HCT116 (cell line): ENCODE measurements at regions not wholly inside any gene's neighbourhood (a gene's known extent, or its start where the extent isn't known, plus 50 kb on each side); places are given as distances from the start of the nearest gene placed in this dataset.

ENCODE experiments used
- ATAC-seq: fragments of 200-7000 bp; cut with Tn5 transposase; 2 replicates; pipeline ENCODE4 v1.9.1; 2020; ENCODE audit warnings: mild to moderate bottlenecking, moderate library complexity
- BruUV-seq: library from RNA; stranded (reverse); fragments of 400-500 nt; replicated peaks from 2 replicates; lab custom pipeline; 2021; lab: Mats Ljungman, UMichigan
- CTCF ChIA-PET: fragments of 300-600 bp; sonication (Branson Sonifier 250); formaldehyde crosslinking; loops from one replicate; lab custom pipeline; 2021; ENCODE audit warnings: antibody characterized with exemption; lab: Charles Lee
- POLR2A ChIA-PET: fragments of 300-600, 350-600 bp; sonication (Branson Sonifier 250); formaldehyde crosslinking; loops from one replicate; lab custom pipeline; 2021; ENCODE audit warnings: antibody characterized with exemption; lab: Charles Lee
- RAD21 ChIA-PET, 2 experiments: fragments of 300-600 bp; sonication (Branson Sonifier 250); formaldehyde crosslinking; loops; one replicate each; lab custom pipeline; 2023; ENCODE audit warnings: low total read pairs in 2 of 2; ENCODE audit not compliant: uncharacterized antibody in 2 of 2, unreplicated experiment in 2 of 2, low non-redundant PET in 1 of 2; lab: Charles Lee
- DNase-seq: peaks from one replicate; pipeline ENCODE4 v3.0.0-alpha.2; 2010; ENCODE audit warnings: low read depth, low spot score
- H2AFZ ChIP-seq: fragments of 200-600 bp; shearing (Covaris generic), sonication (generic); 2 replicates; pipeline ENCODE4 v1.6.1; 2017; ENCODE audit warnings: low read depth, mixed run types, mixed read lengths, antibody characterized with exemption, low read length; ENCODE audit not compliant: poor library complexity, severe bottlenecking
- H3K27ac ChIP-seq: 2 replicates; pipeline ENCODE4 v1.5.1; 2012; ENCODE audit warnings: low read depth, low read length
- H3K27me3 ChIP-seq: fragments of 200-600 bp; sonication (generic); 2 replicates; pipeline ENCODE4 v1.6.1; 2016; ENCODE audit warnings: mixed run types, low read length, mixed read lengths; ENCODE audit not compliant: insufficient read depth
- H3K36me3 ChIP-seq, 2 experiments: fragments of 200-500 bp in 1 of 2; fragments of 200-600 bp in 1 of 2; sonication (Bioruptor generic) in 1 of 2; sonication (generic) in 1 of 2; 2 replicates each; pipeline versions ENCODE4 v1.5.1 to v1.6.1; 2014 to 2016; ENCODE audit warnings: low read length in 2 of 2, inconsistent platforms in 1 of 2, mixed read lengths in 1 of 2, mixed run types in 1 of 2; ENCODE audit not compliant: insufficient read depth in 2 of 2, control insufficient read depth in 1 of 2
- H3K4me1 ChIP-seq, 2 experiments: fragments of 200-600 bp in 1 of 2; sonication (generic) in 1 of 2; 2 replicates each; pipeline versions ENCODE4 v1.5.1 to v1.6.1; 2012 to 2017; ENCODE audit warnings: low read length in 2 of 2, inconsistent platforms in 1 of 2, mild to moderate bottlenecking in 1 of 2, mixed read lengths in 1 of 2, mixed run types in 1 of 2, moderate library complexity in 1 of 2; ENCODE audit not compliant: insufficient read depth in 2 of 2, control insufficient read depth in 1 of 2
- H3K4me2 ChIP-seq: fragments of 200-600 bp; sonication (generic); 2 replicates; pipeline ENCODE4 v1.6.1; 2017; ENCODE audit warnings: mixed run types, low read length, mixed read lengths
- H3K4me3 ChIP-seq, 2 experiments: fragments of 200-600 bp in 1 of 2; sonication (generic) in 1 of 2; replicated peaks in 1 of 2; 2 replicates each; pipeline ENCODE4 v1.5.1; 2011 to 2016; ENCODE audit warnings: low read length in 2 of 2, control low read depth in 1 of 2, low read depth in 1 of 2, mild to moderate bottlenecking in 1 of 2, mixed read lengths in 1 of 2, mixed run types in 1 of 2
- H3K79me2 ChIP-seq: fragments of 200-600 bp; sonication (generic); 2 replicates; pipeline ENCODE4 v1.6.1; 2017; ENCODE audit warnings: mild to moderate bottlenecking, mixed run types, low read length, moderate library complexity, mixed read lengths; ENCODE audit not compliant: insufficient read depth
- H3K9ac ChIP-seq: fragments of 200-600 bp; sonication (generic); 2 replicates; pipeline ENCODE4 v1.6.1; 2016; ENCODE audit warnings: low read length, mixed read lengths
- H3K9me2 ChIP-seq: fragments of 200-600 bp; sonication (generic), shearing (Covaris generic); 2 replicates; pipeline ENCODE4 v1.6.1; 2017; ENCODE audit warnings: mixed run types, mild to moderate bottlenecking, moderate library complexity; ENCODE audit not compliant: insufficient read depth
- H3K9me3 ChIP-seq, 2 experiments: fragments of 200-500 bp in 1 of 2; fragments of 200-600 bp in 1 of 2; sonication (Bioruptor generic) in 1 of 2; sonication (generic) in 1 of 2; 2 replicates each; pipeline ENCODE4 v1.6.1; 2014 to 2017; ENCODE audit warnings: low read length in 2 of 2, mixed read lengths in 2 of 2, inconsistent platforms in 1 of 2, low read depth in 1 of 2, mild to moderate bottlenecking in 1 of 2, mixed run types in 1 of 2, moderate library complexity in 1 of 2; ENCODE audit not compliant: control insufficient read depth in 1 of 2, insufficient read depth in 1 of 2
- H4K20me1 ChIP-seq: fragments of 200-600 bp; sonication (generic), shearing (Covaris generic); 2 replicates; pipeline ENCODE4 v1.6.1; 2017; ENCODE audit warnings: mixed run types, mild to moderate bottlenecking, moderate library complexity; ENCODE audit not compliant: insufficient read depth
- CBX3 ChIP-seq: IDR thresholded peaks from 2 replicates; pipeline ENCODE4 v1.6.1; 2012; ENCODE audit warnings: low read depth
- EGR1 ChIP-seq: IDR thresholded peaks from 2 replicates; pipeline ENCODE4 v1.6.1; 2012; ENCODE audit warnings: low read depth
- ELF1 ChIP-seq: IDR thresholded peaks from 2 replicates; pipeline ENCODE4 v1.6.1; 2012; ENCODE audit warnings: low read depth, borderline replicate concordance
- EZH2 ChIP-seq: fragments of 200-600 bp; sonication (generic); IDR thresholded peaks from 2 replicates; pipeline ENCODE4 v1.6.1; 2017; ENCODE audit warnings: antibody characterized with exemption, mixed run types
- EZH2phosphoT487 ChIP-seq: fragments of 200-600 bp; IDR thresholded peaks from 2 replicates; pipeline ENCODE4 v1.6.1; 2018; ENCODE audit warnings: antibody characterized with exemption, borderline replicate concordance
- JUND ChIP-seq: IDR thresholded peaks from 2 replicates; pipeline ENCODE4 v1.6.1; 2012
- POLR2AphosphoS5 ChIP-seq: IDR thresholded peaks from 2 replicates; pipeline ENCODE4 v1.6.1; 2011; ENCODE audit warnings: mild to moderate bottlenecking, low read depth, low read length, moderate library complexity
- RAD21 ChIP-seq: IDR thresholded peaks from 2 replicates; pipeline ENCODE4 v1.6.1; 2012; ENCODE audit warnings: low read depth, mild to moderate bottlenecking
- SIN3A ChIP-seq: IDR thresholded peaks from 2 replicates; pipeline ENCODE4 v1.6.1; 2012; ENCODE audit warnings: low read depth
- SP1 ChIP-seq: IDR thresholded peaks from 2 replicates; pipeline ENCODE4 v1.6.1; 2012; ENCODE audit warnings: low read depth
- SRF ChIP-seq: IDR thresholded peaks from 2 replicates; pipeline ENCODE4 v1.6.1; 2012; ENCODE audit warnings: low read depth
- TCF7L2 ChIP-seq: IDR thresholded peaks from 2 replicates; pipeline ENCODE4 v1.7.0; 2011; ENCODE audit warnings: borderline replicate concordance, inconsistent platforms; ENCODE audit not compliant: insufficient read depth, insufficient read length; ENCODE audit errors: extremely low read depth
- YY1 ChIP-seq: IDR thresholded peaks from 2 replicates; pipeline ENCODE4 v1.6.1; 2011; ENCODE audit warnings: low read length, low read depth, moderate library complexity, mild to moderate bottlenecking; ENCODE audit not compliant: insufficient replicate concordance; ENCODE audit errors: extremely low read depth
- intact Hi-C: fragments of 100-400 bp; cut with micrococcal nuclease; formaldehyde crosslinking; loops from 2 replicates; pipeline ENCODE4 v1.10.0; 2022
- TF ChIP-seq, protein P1 (sequence below): IDR thresholded peaks from 2 replicates; pipeline ENCODE4 v1.6.1; 2011; ENCODE audit warnings: mild to moderate bottlenecking, low read length, moderate library complexity; ENCODE audit not compliant: insufficient replicate concordance; ENCODE audit errors: extremely low read depth
- TF ChIP-seq, protein P2 (sequence below), 3 experiments: fragments of 200-600 bp in 1 of 3; sonication (generic) in 1 of 3; IDR thresholded peaks in 2 of 3; conservative IDR thresholded peaks in 1 of 3; 2 replicates each; pipeline ENCODE4 v1.5.1; 2012 to 2017; ENCODE audit warnings: low read depth in 2 of 3, low read length in 2 of 3, antibody characterized with exemption in 1 of 3, borderline replicate concordance in 1 of 3, control low read depth in 1 of 3, mild to moderate bottlenecking in 1 of 3, mixed read lengths in 1 of 3, mixed run types in 1 of 3, moderate library complexity in 1 of 3; ENCODE audit not compliant: insufficient read depth in 1 of 3

DNA sequence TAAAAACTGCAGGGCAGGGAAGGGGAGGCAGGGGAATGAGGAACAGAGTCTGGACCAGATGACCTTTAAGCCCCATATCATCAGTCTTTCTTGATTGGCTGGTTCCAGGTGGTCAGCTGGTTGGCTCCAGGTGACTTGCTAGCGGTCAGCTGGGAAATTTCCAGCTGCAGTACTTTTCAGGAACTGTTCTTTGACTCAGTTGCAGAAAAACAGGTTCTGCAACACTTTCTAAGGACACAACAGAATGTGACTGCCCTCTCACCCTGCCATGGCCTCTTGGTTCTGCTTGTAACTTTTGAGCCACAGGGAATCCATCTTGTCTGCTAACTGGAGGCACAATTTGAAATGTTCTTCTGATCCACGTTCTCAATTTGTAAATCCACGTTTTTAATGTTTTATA is 278.3 kb upstream of the LRATD1 start:
- H2AFZ ChIP-seq = no peak overlapping the region
- no peak overlapping the region for H3K9ac ChIP-seq
- TF ChIP-seq SRF (no peak), ELF1 (no peak), RAD21 (no peak), JUND (no peak), EZH2phosphoT487 (no peak), SIN3A (no peak), SP1 (no peak), EGR1 (no peak), YY1 (no peak)
- H3K9me2 ChIP-seq = no peaks in the 10 kb centered on the region
- no peak overlapping the region for H3K4me2 ChIP-seq
- H3K4me3 ChIP-seq = no peak overlapping the region
- H4K20me1 ChIP-seq = no peaks in the 10 kb centered on the region
- H3K27me3 ChIP-seq = no peaks in the 10 kb centered on the region
- DNase-seq = no peak
- ChIA-PET RAD21 (no interaction called here), POLR2A (no interaction called here), CTCF (no interaction called here)
- intact Hi-C loops = no loop called here
- no peaks in the 10 kb centered on the region for H3K79me2 ChIP-seq
- ATAC-seq = no peak
- H3K36me3 ChIP-seq = no peaks in the 10 kb centered on the region
- H3K9me3 ChIP-seq = peaks cover 17 to 35% of the 10 kb centered on the region in 2 experiments; a peak in 2 of 4 replicates
- H3K4me1 ChIP-seq = no peaks in the 10 kb centered on the region
- no TSS peak for BruUV-seq
- H3K27ac ChIP-seq = no peak overlapping the region

DNA sequence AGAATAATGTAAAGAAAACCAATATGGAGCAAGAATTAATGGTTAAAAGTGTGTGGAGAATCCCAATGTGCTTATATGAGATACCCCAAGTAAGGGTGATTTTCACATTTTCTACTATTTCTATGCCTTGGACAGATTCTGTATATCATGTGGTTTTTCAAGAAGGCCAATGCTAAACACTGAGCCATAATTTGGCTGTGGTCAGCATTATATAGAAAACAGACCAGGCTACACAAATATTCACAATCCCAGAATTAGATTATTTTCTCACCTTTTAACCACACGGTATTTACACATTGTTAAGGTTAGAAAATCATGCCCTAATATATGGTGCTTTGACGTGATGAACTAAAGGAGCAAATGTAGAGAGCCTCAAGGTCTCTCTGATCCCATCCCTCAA is 277.4 kb upstream of the LRATD1 start:
- no peak for TF ChIP-seq POLR2AphosphoS5
- TF ChIP-seq CBX3 = no peak
- no peak for TF ChIP-seq SRF
- TF ChIP-seq TCF7L2 = no peak
- no peak for TF ChIP-seq RAD21
- TF ChIP-seq, protein P1, sequence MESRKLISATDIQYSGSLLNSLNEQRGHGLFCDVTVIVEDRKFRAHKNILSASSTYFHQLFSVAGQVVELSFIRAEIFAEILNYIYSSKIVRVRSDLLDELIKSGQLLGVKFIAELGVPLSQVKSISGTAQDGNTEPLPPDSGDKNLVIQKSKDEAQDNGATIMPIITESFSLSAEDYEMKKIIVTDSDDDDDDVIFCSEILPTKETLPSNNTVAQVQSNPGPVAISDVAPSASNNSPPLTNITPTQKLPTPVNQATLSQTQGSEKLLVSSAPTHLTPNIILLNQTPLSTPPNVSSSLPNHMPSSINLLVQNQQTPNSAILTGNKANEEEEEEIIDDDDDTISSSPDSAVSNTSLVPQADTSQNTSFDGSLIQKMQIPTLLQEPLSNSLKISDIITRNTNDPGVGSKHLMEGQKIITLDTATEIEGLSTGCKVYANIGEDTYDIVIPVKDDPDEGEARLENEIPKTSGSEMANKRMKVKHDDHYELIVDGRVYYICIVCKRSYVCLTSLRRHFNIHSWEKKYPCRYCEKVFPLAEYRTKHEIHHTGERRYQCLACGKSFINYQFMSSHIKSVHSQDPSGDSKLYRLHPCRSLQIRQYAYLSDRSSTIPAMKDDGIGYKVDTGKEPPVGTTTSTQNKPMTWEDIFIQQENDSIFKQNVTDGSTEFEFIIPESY = no peak
- no peak for TF ChIP-seq JUND
- TF ChIP-seq EZH2 = no peak
- TF ChIP-seq, protein P2, sequence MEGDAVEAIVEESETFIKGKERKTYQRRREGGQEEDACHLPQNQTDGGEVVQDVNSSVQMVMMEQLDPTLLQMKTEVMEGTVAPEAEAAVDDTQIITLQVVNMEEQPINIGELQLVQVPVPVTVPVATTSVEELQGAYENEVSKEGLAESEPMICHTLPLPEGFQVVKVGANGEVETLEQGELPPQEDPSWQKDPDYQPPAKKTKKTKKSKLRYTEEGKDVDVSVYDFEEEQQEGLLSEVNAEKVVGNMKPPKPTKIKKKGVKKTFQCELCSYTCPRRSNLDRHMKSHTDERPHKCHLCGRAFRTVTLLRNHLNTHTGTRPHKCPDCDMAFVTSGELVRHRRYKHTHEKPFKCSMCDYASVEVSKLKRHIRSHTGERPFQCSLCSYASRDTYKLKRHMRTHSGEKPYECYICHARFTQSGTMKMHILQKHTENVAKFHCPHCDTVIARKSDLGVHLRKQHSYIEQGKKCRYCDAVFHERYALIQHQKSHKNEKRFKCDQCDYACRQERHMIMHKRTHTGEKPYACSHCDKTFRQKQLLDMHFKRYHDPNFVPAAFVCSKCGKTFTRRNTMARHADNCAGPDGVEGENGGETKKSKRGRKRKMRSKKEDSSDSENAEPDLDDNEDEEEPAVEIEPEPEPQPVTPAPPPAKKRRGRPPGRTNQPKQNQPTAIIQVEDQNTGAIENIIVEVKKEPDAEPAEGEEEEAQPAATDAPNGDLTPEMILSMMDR (IDR thresholded peaks at IDR 0.05 in 2 of 3, conservative IDR thresholded peaks at IDR 0.05 in 1 of 3; ENCODE audit: borderline replicate concordance in 1 of 3, insufficient read depth in 1 of 3, low read depth in 2 of 3, low read length in 2 of 3) = no peak
- CTCF ChIA-PET = no interaction called here
- H3K79me2 ChIP-seq = no peaks in the 10 kb centered on the region
- POLR2A ChIA-PET = no interaction called here
- RAD21 ChIA-PET = no interaction called here
- H3K9ac ChIP-seq = no peak overlapping the region
- no peak for DNase-seq
- no TSS peak for BruUV-seq
- H3K4me2 ChIP-seq = no peak overlapping the region
- H3K4me3 ChIP-seq = no peak overlapping the region
- intact Hi-C loops = no loop called here
- no peaks in the 10 kb centered on the region for H3K9me2 ChIP-seq
- no peak overlapping the region for H3K27ac ChIP-seq
- no peaks in the 10 kb centered on the region for H3K4me1 ChIP-seq
- no peaks in the 10 kb centered on the region for H3K27me3 ChIP-seq
- no peaks in the 10 kb centered on the region for H4K20me1 ChIP-seq
- ATAC-seq = no peak
- no peak overlapping the region for H2AFZ ChIP-seq
- H3K36me3 ChIP-seq = no peaks in the 10 kb centered on the region
- H3K9me3 ChIP-seq = peaks cover 17 to 32% of the 10 kb centered on the region in 2 experiments; a peak in 2 of 4 replicates
